ENCODE measurements at regions not wholly inside any gene's neighbourhood (a gene's known extent, or its start where the extent isn't known, plus 50 kb on each side); places are given as distances from the start of the nearest gene placed in this dataset.

- no peaks in the 10 kb centered on the region for H3K4me1 ChIP-seq
- TF ChIP-seq POLR2A (IDR thresholded peaks at IDR 0.05): no peak
- TF ChIP-seq, protein P1, sequence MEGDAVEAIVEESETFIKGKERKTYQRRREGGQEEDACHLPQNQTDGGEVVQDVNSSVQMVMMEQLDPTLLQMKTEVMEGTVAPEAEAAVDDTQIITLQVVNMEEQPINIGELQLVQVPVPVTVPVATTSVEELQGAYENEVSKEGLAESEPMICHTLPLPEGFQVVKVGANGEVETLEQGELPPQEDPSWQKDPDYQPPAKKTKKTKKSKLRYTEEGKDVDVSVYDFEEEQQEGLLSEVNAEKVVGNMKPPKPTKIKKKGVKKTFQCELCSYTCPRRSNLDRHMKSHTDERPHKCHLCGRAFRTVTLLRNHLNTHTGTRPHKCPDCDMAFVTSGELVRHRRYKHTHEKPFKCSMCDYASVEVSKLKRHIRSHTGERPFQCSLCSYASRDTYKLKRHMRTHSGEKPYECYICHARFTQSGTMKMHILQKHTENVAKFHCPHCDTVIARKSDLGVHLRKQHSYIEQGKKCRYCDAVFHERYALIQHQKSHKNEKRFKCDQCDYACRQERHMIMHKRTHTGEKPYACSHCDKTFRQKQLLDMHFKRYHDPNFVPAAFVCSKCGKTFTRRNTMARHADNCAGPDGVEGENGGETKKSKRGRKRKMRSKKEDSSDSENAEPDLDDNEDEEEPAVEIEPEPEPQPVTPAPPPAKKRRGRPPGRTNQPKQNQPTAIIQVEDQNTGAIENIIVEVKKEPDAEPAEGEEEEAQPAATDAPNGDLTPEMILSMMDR (IDR thresholded peaks at IDR 0.05): no peak
- H3K36me3 ChIP-seq: no peaks in the 10 kb centered on the region
- H3K27me3 ChIP-seq: no peaks in the 10 kb centered on the region
- no peaks in the 10 kb centered on the region for H3K9me3 ChIP-seq
- DNase-seq: no peak
- H3K27ac ChIP-seq: no peak overlapping the region
- H3K4me3 ChIP-seq: no peak overlapping the region
Observed at GRCh38 chr5:116844015-116844414, 269.4 kb upstream of the SEMA6A start.

- H3K27ac ChIP-seq: no peak overlapping the region
- no peaks in the 10 kb centered on the region for H3K36me3 ChIP-seq
- no peaks in the 10 kb centered on the region for H3K9me3 ChIP-seq
- no peak for TF ChIP-seq POLR2A (IDR thresholded peaks at IDR 0.05)
- TF ChIP-seq, protein P1 (IDR thresholded peaks at IDR 0.05): no peak
- DNase-seq: no peak
- H3K27me3 ChIP-seq: no peaks in the 10 kb centered on the region
- H3K4me1 ChIP-seq: no peaks in the 10 kb centered on the region
- H3K4me3 ChIP-seq: peak overlapping the region in 2 of 4 donors; percentile 8 to 36
Observed at GRCh38 chr5:116842514-116842961, 267.9 kb upstream of the SEMA6A start.

GRCh38 chr5:116841734-116842133 lies 267.1 kb upstream of the SEMA6A start:
- Histone ChIP-seq H3K27me3 (no peaks in the 10 kb centered on the region), H3K27ac (no peak overlapping the region), H3K4me3 (no peak overlapping the region), H3K36me3 (no peaks in the 10 kb centered on the region), H3K9me3 (no peaks in the 10 kb centered on the region), H3K4me1 (no peaks in the 10 kb centered on the region)
- DNase-seq: no peak
- TF ChIP-seq, protein P1 (IDR thresholded peaks at IDR 0.05): no peak
- no peak for TF ChIP-seq POLR2A (IDR thresholded peaks at IDR 0.05)

DNA sequence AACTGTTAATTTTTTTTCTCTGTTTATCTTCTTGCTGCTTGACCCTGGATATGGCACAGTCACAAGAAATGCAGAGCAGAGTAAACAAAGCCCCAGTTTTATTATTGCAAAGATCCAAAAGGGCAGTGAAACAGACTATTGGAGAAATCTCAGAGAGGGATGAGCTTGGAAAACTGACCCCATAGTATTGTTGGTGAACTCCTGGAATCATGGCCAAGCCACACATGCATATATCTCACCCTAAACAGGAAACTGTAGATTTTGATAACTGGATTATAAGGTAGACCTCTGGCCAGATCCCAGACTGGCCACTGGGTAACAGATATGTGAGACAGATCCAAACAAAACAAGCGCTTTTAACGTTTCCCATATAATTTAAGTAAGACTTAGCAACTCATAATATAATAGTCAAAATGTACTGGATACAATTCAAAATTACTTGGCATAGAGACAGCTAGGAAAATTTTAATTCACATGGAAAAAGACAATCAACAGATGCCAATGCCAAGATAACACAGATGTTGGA lies 263.5 kb upstream of the SEMA6A start:
- Histone ChIP-seq H3K36me3 (no peaks in the 10 kb centered on the region), H3K27me3 (no peaks in the 10 kb centered on the region), H3K4me1 (no peaks in the 10 kb centered on the region), H3K9me3 (no peaks in the 10 kb centered on the region), H3K4me3 (no peak overlapping the region), H3K27ac (no peak overlapping the region)
- TF ChIP-seq, protein P1 (IDR thresholded peaks at IDR 0.05): no peak
- no peak for TF ChIP-seq POLR2A (IDR thresholded peaks at IDR 0.05)
- no peak for DNase-seq

DNA sequence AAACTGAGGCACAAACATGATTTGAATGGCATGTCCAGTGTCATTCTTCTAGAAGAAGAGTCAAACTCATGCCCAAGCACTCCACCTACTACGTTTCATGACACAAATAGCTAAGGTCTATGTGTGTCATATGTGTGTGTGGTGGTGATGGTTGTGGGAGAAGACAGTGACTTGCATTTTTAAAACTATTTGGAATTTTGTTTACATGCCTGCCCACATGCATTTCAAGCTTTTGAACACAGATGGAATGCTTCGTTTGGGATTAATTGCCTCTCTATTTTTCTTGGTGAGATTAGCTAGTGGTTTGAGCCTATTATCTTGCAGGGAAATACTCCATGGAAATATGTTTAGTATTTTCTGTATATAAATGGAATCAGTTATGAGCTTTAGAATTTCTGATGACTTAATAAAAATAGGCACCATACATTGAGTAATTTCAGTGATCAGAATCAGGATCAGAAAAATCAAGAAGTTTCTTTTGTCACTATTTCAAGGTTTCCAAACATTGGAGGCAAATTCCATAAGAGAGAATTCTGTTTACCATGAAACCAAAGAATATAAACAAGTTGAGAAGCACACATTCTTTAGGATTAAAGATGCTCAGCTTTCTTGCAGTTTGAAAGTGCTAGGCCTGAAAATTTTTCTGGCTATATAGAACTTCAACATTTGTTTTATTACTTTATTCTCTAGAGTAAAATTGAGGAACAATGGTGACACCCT lies 260.3 kb upstream of the SEMA6A start:
- DNase-seq: no peak
- no peaks in the 10 kb centered on the region for H3K36me3 ChIP-seq
- TF ChIP-seq POLR2A (IDR thresholded peaks at IDR 0.05): no peak
- TF ChIP-seq, protein P1 (IDR thresholded peaks at IDR 0.05): no peak
- H3K27me3 ChIP-seq: no peaks in the 10 kb centered on the region
- no peak overlapping the region for H3K4me3 ChIP-seq
- no peak overlapping the region for H3K27ac ChIP-seq
- H3K9me3 ChIP-seq: no peaks in the 10 kb centered on the region
- no peaks in the 10 kb centered on the region for H3K4me1 ChIP-seq

Data from Peyer's patch (tissue), 4 donors.